OCI-LY3 (cell line): ENCODE measurements at regions not wholly inside any gene's neighbourhood (a gene's known extent, or its start where the extent isn't known, plus 50 kb on each side); places are given as distances from the start of the nearest gene placed in this dataset.

Experiments used
- CTCF ChIP-seq: fragments of 200-600, 300-600 bp; sonication (generic); IDR thresholded peaks from 2 replicates; pipeline ENCODE4 v1.5.1; 2014; ENCODE audit warnings: antibody characterized with exemption, low read length, low read depth
- EZH2phosphoT487 ChIP-seq: fragments of 200-600 bp; shearing (Covaris generic); IDR thresholded peaks from 2 replicates; pipeline ENCODE4 v1.6.1; 2018; ENCODE audit warnings: antibody characterized with exemption, mixed run types, low read depth

- TF ChIP-seq CTCF, result no peak
- TF ChIP-seq EZH2phosphoT487, result no peak
Observed at GRCh38 chr1:113198806-113199205, 125.8 kb downstream of the LRIG2 start.
